Esophagus muscularis mucosa (tissue), 4 donors: ENCODE measurements at regions not wholly inside any gene's neighbourhood (a gene's known extent, or its start where the extent isn't known, plus 50 kb on each side); places are given as distances from the start of the nearest gene placed in this dataset.

Source experiments
- CTCF ChIP-seq, 3 experiments: fragments of 200-600 bp in 2 of 3; fragments of 450-650 bp in 1 of 3; sonication (generic) in 2 of 3; IDR thresholded peaks; one replicate each; pipeline ENCODE4 v1.5.1; 2017 to 2019; ENCODE audit warnings: antibody characterized with exemption in 3 of 3, mild to moderate bottlenecking in 2 of 3, moderate library complexity in 1 of 3
- EP300 ChIP-seq: sonication (generic); formaldehyde crosslinking; IDR thresholded peaks from one replicate; pipeline ENCODE4 v1.6.1; 2017; ENCODE audit warnings: antibody characterized with exemption
- POLR2A ChIP-seq: fragments of 450-650 bp; IDR thresholded peaks from one replicate; pipeline ENCODE4 v1.6.1; 2017; ENCODE audit warnings: antibody characterized with exemption, moderate library complexity, mild to moderate bottlenecking, low read depth
- POLR2AphosphoS5 ChIP-seq, 2 donors: sonication (generic); formaldehyde crosslinking; IDR thresholded peaks; one replicate each; pipeline ENCODE4 v1.6.1; 2017; ENCODE audit warnings: antibody characterized with exemption in 2 of 2

- TF ChIP-seq CTCF (IDR thresholded peaks at IDR 0.05) = no peak
- no peak for TF ChIP-seq POLR2A
- TF ChIP-seq EP300 = no peak
- TF ChIP-seq POLR2AphosphoS5 (IDR thresholded peaks at IDR 0.05) = no peak
Observed at GRCh38 chr11:37623778-37624177, 1025.7 kb upstream of the RAG2 start.
